ENCODE measurements at regions not wholly inside any gene's neighbourhood (a gene's known extent, or its start where the extent isn't known, plus 50 kb on each side); places are given as distances from the start of the nearest gene placed in this dataset.

- no peak overlapping the region for H3K27ac ChIP-seq (ENCODE audit: insufficient read depth, low read length)
- H3K14ac ChIP-seq (replicated peaks; ENCODE audit: low read depth, low read length), result no peak overlapping the region
- intact Hi-C loops (cut with micrococcal nuclease), result no loop called here
- H2AFZ ChIP-seq (replicated peaks; ENCODE audit: low read length, poor library complexity), result no peak overlapping the region
- TF ChIP-seq POLR2A (IDR thresholded peaks at IDR 0.05; ENCODE audit: low read depth, low read length) (no peak), MAFK (IDR thresholded peaks at IDR 0.05; ENCODE audit: low read depth, low read length) (0 out of 2 replicates have a peak, but pooled peaks have one; percentile 29)
- ATAC-seq (ENCODE audit: low read depth) (peak; percentile 56), DNase-seq (peak; percentile 54)
- H4K91ac ChIP-seq (ENCODE audit: insufficient read depth, low read depth, low read length), result no peak overlapping the region; the same call in 1 of the 2 replicates
- no peak overlapping the region for H4K8ac ChIP-seq (ENCODE audit: low read depth in 2 of 2, low read length in 2 of 2)
- 60% methylated on average over 1 of the region's 5 CpGs; no CpG with 5 or more reads in 1 of the 2 experiments for WGBS, 2 experiments (ENCODE audit: extremely low coverage in 2 of 2, insufficient read length in 1 of 2)
- H2AK9ac ChIP-seq (replicated peaks; ENCODE audit: low read depth, low read length, poor library complexity), result no peak overlapping the region
- peak overlapping the region; percentile 68; the same call in 1 of the 2 replicates for H2BK20ac ChIP-seq (ENCODE audit: low read depth, low read length)
- no peaks in the 10 kb centered on the region for H3K4me1 ChIP-seq (ENCODE audit: control insufficient read depth, insufficient read depth, low read length)
- H4K5ac ChIP-seq (ENCODE audit: low read depth, low read length), result no peak overlapping the region
- ChIA-PET POLR2A (ENCODE audit: unreplicated experiment) (no interaction called here), CTCF (interaction anchor here (0.6 kb wide), 2 partner anchors 73 to 331 kb away, joined by 4 read pairs; no protein-coding TSS in a partner anchor)
- H4K20me1 ChIP-seq (ENCODE audit: insufficient read depth, low read length), result no peaks in the 10 kb centered on the region
- H3K23ac ChIP-seq (ENCODE audit: low read depth, low read length), result no peak overlapping the region
- H3K79me1 ChIP-seq (ENCODE audit: low read depth in 1 of 2, low read length in 2 of 2), result no peaks in the 10 kb centered on the region
- H3K9ac ChIP-seq (ENCODE audit: low read depth, low read length), result no peak overlapping the region
- H3K56ac ChIP-seq (ENCODE audit: extremely low read depth, insufficient read depth, low read length), result no peak overlapping the region
- no peak overlapping the region for H2BK5ac ChIP-seq (ENCODE audit: low read depth, low read length, poor library complexity, severe bottlenecking)
- no TSS peak for BruUV-seq (replicated peaks)
- 0 out of 2 replicates have a peak overlapping the region, but pooled peaks have one; percentile 4 for H3K4me2 ChIP-seq (ENCODE audit: low read depth, low read length)
- no peak overlapping the region for H3K18ac ChIP-seq (ENCODE audit: low read depth, low read length)
- no peaks in the 10 kb centered on the region for H3K9me1 ChIP-seq (ENCODE audit: insufficient read depth, low read length)
- H3K27me3 ChIP-seq (ENCODE audit: control insufficient read depth, insufficient read depth, low read length), result no peaks in the 10 kb centered on the region
- dilution Hi-C loops (cut with HindIII; ENCODE audit: low sequenced_read_pairs, unreplicated experiment), result no loop called here
- H3K4ac ChIP-seq (ENCODE audit: low read depth, low read length), result no peak overlapping the region
- in situ Hi-C loops (cut with MboI; ENCODE audit: low sequenced_read_pairs), result no loop called here
- no peaks in the 10 kb centered on the region for H3K9me3 ChIP-seq (ENCODE audit: control insufficient read depth, insufficient read depth, low read length)
- no peaks in the 10 kb centered on the region for H3K36me3 ChIP-seq (ENCODE audit: control insufficient read depth, insufficient read depth, low read length)
- H3K4me3 ChIP-seq (ENCODE audit: insufficient read depth, low read depth, low read length), result no peak overlapping the region
- no peak overlapping the region for H2BK15ac ChIP-seq (ENCODE audit: low read depth, low read length)
- H2BK120ac ChIP-seq (ENCODE audit: low read depth, low read length), result peak overlapping the region; percentile 26; the same call in 1 of the 2 replicates
- H2AK5ac ChIP-seq (ENCODE audit: low read depth, low read length), result no peak overlapping the region
These were observed 248.0 kb downstream of the TRIML1 start for GRCh38 chr4:188387179-188387791.

Data from IMR-90 (cell line).